HG02938 (cell line): ENCODE measurements at regions not wholly inside any gene's neighbourhood (a gene's known extent, or its start where the extent isn't known, plus 50 kb on each side); places are given as distances from the start of the nearest gene placed in this dataset.
"Not testable (repeated sequence)": the region's sequence is repeated elsewhere in the genome, so short reads cannot be mapped to it uniquely, and the experiment has no call there.

Experiments used
- ATAC-seq: cut with Tn5 transposase; IDR thresholded peaks from one replicate; pipeline ENCODE4 v1.9.1; 2021; ENCODE audit warnings: mild to moderate bottlenecking, moderate library complexity; ENCODE audit not compliant: unreplicated experiment

- ATAC-seq: no peak
Observed at GRCh38 chr5:120913396-120913795, 449.3 kb downstream of the PRR16 start.

DNA sequence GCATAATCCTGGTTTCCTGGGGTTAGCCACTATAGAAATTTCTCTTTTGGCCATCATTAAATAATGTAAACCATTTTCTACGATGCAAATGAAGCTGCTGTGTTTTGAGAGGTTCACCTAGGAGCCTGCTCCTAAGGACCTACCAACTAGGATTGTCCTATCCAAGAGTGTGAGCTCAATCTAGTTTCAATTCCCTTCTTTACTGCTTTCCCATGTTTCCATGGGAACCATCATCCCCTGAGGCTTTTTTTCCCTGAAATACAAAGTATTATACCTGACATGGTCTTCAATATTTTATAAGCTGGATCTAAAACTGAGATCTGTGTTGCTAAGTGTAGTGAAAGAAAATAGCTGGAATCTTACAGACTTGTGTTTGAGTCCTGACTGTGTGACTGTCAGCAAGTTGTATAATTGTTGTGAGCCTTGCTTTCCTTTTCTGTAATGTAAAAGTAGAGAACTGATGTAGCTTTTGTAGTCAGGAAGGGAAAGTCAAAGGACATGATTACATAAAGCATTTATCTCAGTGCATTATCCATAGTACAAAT is 453.2 kb downstream of the PRR16 start:
- no peak for ATAC-seq

DNA sequence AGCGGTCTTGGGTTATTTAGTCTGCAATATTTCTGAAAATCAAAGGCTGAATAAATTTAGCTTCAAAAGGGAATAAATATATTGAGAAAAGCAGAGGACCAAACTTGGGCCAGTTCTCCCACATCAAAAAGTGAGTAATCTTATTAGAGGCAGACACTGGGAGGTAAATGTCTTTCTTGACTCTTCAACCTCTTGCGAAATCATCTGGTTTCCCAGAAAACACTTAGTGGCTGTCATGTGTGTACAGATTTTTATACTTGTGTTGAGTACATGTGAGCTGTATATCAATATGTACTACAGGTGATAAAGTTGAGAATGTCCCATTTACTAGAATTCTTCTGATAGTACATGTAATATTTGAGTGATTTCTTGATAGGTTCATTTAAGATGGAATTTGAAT is 454.9 kb downstream of the PRR16 start:
- no peak for ATAC-seq

DNA sequence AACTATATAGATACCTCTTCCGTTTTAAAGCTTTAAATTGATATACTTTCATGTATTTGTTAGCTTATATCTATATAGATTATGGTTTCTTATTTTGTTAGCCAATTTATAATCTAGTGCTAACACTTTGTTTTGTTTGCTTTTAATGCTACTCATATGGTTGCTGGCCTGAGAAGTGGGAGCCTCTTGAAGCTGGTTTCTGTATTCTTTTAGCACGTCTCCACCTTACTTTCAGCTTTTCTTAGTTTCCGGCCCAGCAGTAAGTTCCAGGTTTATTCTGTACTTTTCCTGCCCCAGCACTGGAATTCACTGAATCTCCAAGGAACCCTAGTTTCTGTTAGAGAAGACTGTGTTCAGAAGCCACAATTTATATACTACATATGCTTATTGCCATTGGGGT is 458.9 kb downstream of the PRR16 start:
- ATAC-seq: no peak

DNA sequence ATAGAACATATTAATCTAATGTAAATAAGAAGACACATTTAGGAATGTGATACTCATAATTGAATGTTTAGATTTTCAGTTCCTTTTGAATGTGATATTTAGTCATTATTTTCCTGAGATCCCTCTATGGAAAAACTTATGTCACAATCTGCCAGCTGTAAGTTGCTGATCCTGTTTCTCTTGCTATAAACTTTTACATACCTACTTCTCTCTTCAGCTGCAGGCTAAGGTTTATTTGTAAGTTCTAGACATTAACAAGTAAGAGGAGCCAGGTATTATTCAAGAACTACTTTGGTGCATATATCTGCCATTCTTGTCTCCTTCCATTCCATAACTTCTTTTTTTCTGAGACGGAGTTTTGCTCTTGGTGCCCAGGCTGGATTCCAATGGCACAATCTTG is 462.4 kb downstream of the PRR16 start:
- no peak for ATAC-seq

DNA sequence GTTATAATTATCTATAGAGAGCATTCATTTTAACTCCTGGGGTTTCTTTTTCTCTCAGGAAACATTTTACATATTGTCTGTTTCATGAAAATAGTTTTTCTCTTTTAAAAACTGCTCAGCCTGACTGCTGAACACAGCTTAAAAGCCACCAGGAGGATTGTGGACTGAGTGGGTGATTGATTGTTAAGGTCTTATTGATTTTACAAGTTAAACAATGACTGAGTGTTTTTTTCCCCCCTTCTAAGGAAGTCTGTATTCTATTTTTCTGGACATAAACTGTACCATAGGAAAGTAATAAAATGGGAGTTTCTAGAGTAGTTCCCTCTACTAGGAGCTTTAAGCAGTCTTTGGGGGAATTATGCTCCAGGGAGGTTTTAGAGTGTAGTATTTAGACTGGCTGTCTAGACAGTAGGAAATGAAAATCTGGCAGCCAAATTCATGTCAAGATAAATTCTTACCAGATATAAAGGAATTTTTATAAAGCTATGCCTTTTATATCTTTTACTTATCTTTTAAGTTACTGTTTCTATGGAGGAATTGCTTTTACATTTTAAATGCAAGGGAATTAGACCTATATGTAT is 463.9 kb downstream of the PRR16 start:
- ATAC-seq: no peak

DNA sequence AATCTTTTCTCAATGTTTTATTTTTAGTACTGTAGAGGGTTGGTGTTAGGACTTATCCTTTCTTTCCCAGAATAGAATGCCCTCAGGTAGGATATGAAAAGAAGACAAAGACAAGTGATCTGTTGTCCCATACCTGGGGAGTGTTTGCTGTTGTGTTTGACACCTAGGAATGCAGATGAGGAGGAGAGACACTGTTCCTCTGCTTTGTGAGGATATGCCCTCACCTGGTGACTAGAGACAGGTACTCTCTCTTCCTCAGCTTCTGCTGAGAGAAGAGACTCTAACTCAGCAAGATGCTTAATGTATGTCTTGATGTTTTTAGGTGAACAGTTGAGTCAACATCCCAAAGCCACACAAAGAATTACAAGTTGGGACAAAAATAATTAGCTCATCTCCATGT is 468.4 kb downstream of the PRR16 start:
- ATAC-seq: no peak

- no peak for ATAC-seq
Observed at GRCh38 chr5:120934031-120934430, 469.9 kb downstream of the PRR16 start.

DNA sequence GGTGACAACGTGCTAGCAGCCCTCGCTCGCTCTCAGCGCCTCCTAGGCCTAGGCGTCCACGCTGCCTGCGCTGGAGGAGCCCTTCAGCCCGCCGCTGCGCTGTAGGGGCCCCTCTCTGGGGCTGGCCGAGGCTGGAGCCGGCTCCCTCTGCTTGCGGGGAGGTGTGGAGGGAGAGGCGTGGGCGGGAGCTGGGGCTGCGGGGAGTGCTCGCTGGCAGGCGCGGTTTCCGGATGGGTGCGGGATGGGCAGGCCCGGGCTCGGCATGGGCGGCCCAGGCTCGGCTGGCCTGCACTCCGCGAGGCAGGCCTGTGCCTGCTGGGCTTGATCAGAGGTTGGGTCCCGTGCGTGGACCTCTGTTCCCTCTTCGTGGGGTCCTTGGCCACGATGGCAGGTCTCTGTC is 472.6 kb downstream of the PRR16 start:
- no peak for ATAC-seq

GRCh38 chr5:120938604-120939003 is 474.5 kb downstream of the PRR16 start:
- no peak for ATAC-seq

GRCh38 chr5:120942596-120943350 is 478.7 kb downstream of the PRR16 start:
- no peak for ATAC-seq

- not testable (repeated sequence) for ATAC-seq
Observed at GRCh38 chr5:120949596-120949995, 485.5 kb downstream of the PRR16 start.

GRCh38 chr5:120953445-120953844 is 489.3 kb downstream of the PRR16 start:
- not testable (repeated sequence) for ATAC-seq

DNA sequence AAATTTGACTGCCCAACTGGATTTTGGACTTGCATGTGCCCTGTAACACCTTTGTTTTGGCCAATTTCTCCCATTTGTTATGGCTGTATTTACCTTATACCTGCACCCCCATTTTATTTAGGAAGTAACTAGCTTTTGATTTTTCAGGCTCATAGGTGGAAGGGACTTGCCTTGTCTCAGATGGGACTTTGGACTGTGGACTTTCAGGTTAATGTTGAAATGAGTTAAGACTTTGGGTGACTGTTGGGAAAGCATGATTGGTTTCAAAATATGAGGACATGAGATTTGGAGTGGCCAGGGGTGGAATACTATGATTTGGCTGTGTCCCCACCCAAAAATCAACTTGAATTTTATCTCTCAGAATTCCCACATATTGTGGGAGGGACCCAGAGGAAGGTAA is 490.2 kb downstream of the PRR16 start:
- ATAC-seq: no peak

GRCh38 chr5:120955795-120956194 is 491.7 kb downstream of the PRR16 start:
- no peak for ATAC-seq

- no peak for ATAC-seq
Observed at GRCh38 chr5:120958877-120959485, 494.9 kb downstream of the PRR16 start.

DNA sequence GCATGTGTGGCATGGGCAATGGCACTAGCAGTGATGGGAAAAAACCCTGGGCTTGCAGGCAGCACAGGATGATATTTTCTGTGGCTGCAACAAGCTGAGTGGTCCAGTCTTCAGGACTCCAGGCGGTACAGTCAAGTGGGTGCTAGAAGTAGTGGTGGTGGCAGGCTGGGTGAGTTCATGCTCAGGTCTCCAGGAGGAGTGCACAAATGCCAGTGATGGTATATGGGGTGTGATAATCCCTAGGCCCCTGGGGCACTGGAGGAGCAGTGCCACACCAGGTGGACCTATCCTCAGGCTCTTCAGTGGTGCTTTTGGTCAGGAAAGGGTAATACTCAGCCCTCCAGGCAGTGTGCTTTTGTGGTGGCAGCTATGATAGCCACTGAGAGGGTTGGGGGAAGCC is 496.4 kb downstream of the PRR16 start:
- no peak for ATAC-seq

DNA sequence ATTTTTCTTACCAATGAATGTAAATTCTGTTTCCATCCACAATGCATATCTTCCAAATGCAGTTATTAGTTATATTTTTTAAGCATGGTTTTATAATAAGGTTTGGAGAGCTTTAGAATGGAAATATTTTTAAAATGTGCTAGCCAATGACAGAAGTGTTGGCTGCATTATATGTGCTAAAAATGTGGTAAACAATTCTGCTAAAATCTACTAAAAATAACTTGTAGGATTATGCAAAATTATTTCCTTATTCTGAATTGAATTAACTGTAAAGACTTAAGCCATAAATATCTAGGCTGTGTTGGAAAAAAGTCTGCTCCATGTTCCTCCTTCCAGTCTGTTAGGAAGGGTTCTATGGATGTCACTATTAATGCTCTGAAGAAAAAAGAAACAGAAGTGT is 503.3 kb downstream of the PRR16 start:
- no peak for ATAC-seq

GRCh38 chr5:120974690-120975089 is 510.6 kb downstream of the PRR16 start:
- ATAC-seq: no peak

- ATAC-seq: no peak
Observed at GRCh38 chr5:120982351-120982750, 518.3 kb downstream of the PRR16 start.

DNA sequence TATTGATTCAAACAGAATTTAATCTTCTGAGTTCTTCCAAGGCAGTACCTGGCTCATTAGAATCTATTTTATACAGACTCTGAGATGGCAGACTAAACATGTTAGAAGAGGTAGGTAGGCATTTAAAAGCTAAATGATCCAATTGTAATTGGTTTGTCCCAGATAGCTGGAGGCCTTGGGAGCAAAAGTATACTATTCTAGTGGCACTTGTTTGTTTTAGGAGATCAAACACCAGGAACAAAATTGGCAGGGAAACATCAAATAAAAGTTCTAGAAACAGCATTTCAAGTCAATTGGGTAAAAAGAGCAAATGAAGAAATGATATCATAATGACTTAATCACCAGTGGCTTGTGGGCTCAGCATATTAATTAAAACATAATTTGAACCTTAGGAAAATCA is 521.4 kb downstream of the PRR16 start:
- ATAC-seq: no peak

DNA sequence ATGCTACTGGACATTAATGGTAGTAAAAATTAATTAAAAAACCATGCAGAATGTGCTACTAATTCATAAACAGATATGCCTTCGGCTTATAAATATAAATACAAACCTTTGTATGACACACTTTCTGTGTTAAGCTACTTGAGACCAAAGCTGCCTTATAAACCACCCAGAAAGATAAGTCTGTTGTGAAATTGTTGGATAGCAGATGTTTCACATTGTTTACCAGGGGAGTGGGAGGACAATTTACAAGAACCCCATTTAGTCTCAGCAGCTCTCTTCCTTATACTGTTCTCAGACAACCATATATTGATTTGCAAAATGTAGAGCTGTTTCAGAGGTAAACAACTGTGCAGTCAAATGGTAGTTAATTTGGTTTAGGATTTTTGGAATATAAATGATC is 524.4 kb downstream of the PRR16 start:
- no peak for ATAC-seq
